Right lobe of liver (tissue), 4 donors: ENCODE measurements at regions not wholly inside any gene's neighbourhood (a gene's known extent, or its start where the extent isn't known, plus 50 kb on each side); places are given as distances from the start of the nearest gene placed in this dataset.

Source experiments
- CTCF ChIP-seq, 4 donors: fragments of 200-600 bp in 3 of 4; fragments of 450-650 bp in 1 of 4; IDR thresholded peaks; one replicate each; pipeline versions ENCODE4 v1.5.1 to v1.8.0; 2016 to 2022; ENCODE audit warnings: antibody characterized with exemption in 4 of 4, mild to moderate bottlenecking in 2 of 4
- POLR2A ChIP-seq: fragments of 450-650 bp; IDR thresholded peaks from one replicate; pipeline ENCODE4 v1.6.1; 2017; ENCODE audit warnings: antibody characterized with exemption, mild to moderate bottlenecking
- donor health status: DM: no; HTN: no; CAD: no.
- donor health status: DM: no; HTN: no; CAD: no.
- donor health status: DM: no; HTN: yes; CAD: no.

- TF ChIP-seq CTCF (IDR thresholded peaks at IDR 0.05) = no peak
- TF ChIP-seq POLR2A = no peak
Measured at GRCh38 chr3:193846569-193846968, 253.6 kb downstream of the OPA1 start.
